ENCODE measurements at regions not wholly inside any gene's neighbourhood (a gene's known extent, or its start where the extent isn't known, plus 50 kb on each side); places are given as distances from the start of the nearest gene placed in this dataset.

DNA sequence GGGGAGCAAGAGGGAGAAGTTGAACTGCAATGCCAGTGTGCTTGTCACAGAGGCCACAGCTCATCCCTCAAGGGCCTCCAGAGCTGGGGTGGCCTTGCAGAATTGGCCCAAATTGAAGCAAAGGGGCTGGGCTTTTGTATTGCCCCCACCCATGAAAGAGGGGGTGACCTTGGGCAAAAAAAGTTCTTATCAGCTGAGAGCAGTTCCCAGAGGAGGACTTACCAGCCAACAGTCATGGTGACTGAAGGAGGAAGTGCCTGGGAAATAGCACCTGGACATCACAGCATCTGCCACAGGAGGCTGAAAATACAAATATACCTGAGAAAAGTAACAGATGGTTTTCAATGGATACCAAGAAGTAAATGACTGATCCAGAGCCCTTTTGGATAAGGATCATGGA is 262.4 kb downstream of the MID1IP1 start:
- DNase-seq, result no peak
- H3K4me3 ChIP-seq (ENCODE audit: low read depth in 2 of 2, low read length in 1 of 2), result no peak overlapping the region
- no peak for TF ChIP-seq TAF1 (IDR thresholded peaks at IDR 0.05; ENCODE audit: borderline replicate concordance, low read depth, low read length)
- TF ChIP-seq, protein P1, sequence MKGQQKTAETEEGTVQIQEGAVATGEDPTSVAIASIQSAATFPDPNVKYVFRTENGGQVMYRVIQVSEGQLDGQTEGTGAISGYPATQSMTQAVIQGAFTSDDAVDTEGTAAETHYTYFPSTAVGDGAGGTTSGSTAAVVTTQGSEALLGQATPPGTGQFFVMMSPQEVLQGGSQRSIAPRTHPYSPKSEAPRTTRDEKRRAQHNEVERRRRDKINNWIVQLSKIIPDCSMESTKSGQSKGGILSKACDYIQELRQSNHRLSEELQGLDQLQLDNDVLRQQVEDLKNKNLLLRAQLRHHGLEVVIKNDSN (IDR thresholded peaks at IDR 0.05; ENCODE audit: borderline replicate concordance, low read depth), result no peak
- TF ChIP-seq TEAD4 (IDR thresholded peaks at IDR 0.05; ENCODE audit: borderline replicate concordance, insufficient read depth), result no peak
- TF ChIP-seq, protein P2, sequence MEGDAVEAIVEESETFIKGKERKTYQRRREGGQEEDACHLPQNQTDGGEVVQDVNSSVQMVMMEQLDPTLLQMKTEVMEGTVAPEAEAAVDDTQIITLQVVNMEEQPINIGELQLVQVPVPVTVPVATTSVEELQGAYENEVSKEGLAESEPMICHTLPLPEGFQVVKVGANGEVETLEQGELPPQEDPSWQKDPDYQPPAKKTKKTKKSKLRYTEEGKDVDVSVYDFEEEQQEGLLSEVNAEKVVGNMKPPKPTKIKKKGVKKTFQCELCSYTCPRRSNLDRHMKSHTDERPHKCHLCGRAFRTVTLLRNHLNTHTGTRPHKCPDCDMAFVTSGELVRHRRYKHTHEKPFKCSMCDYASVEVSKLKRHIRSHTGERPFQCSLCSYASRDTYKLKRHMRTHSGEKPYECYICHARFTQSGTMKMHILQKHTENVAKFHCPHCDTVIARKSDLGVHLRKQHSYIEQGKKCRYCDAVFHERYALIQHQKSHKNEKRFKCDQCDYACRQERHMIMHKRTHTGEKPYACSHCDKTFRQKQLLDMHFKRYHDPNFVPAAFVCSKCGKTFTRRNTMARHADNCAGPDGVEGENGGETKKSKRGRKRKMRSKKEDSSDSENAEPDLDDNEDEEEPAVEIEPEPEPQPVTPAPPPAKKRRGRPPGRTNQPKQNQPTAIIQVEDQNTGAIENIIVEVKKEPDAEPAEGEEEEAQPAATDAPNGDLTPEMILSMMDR (IDR thresholded peaks at IDR 0.05), result no peak
- TF ChIP-seq FOSL2 (IDR thresholded peaks at IDR 0.05; ENCODE audit: borderline replicate concordance, low read depth), result no peak
- no peak for TF ChIP-seq GATA2 (CRISPR knock-in tag; IDR thresholded peaks at IDR 0.05)
- no peak for TF ChIP-seq ELF1 (IDR thresholded peaks at IDR 0.05)
- TF ChIP-seq, protein P3, sequence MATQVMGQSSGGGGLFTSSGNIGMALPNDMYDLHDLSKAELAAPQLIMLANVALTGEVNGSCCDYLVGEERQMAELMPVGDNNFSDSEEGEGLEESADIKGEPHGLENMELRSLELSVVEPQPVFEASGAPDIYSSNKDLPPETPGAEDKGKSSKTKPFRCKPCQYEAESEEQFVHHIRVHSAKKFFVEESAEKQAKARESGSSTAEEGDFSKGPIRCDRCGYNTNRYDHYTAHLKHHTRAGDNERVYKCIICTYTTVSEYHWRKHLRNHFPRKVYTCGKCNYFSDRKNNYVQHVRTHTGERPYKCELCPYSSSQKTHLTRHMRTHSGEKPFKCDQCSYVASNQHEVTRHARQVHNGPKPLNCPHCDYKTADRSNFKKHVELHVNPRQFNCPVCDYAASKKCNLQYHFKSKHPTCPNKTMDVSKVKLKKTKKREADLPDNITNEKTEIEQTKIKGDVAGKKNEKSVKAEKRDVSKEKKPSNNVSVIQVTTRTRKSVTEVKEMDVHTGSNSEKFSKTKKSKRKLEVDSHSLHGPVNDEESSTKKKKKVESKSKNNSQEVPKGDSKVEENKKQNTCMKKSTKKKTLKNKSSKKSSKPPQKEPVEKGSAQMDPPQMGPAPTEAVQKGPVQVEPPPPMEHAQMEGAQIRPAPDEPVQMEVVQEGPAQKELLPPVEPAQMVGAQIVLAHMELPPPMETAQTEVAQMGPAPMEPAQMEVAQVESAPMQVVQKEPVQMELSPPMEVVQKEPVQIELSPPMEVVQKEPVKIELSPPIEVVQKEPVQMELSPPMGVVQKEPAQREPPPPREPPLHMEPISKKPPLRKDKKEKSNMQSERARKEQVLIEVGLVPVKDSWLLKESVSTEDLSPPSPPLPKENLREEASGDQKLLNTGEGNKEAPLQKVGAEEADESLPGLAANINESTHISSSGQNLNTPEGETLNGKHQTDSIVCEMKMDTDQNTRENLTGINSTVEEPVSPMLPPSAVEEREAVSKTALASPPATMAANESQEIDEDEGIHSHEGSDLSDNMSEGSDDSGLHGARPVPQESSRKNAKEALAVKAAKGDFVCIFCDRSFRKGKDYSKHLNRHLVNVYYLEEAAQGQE (IDR thresholded peaks at IDR 0.05; ENCODE audit: low read depth, low read length), result no peak
- TF ChIP-seq MAX (IDR thresholded peaks at IDR 0.05; ENCODE audit: low read depth), result no peak
- TF ChIP-seq EP300 (IDR thresholded peaks at IDR 0.05; ENCODE audit: borderline replicate concordance in 1 of 2, low read depth in 1 of 2, low read length in 1 of 2), result no peak
- no peak for TF ChIP-seq TCF12 (IDR thresholded peaks at IDR 0.05)
- no peak for TF ChIP-seq MEF2A (IDR thresholded peaks at IDR 0.05; ENCODE audit: borderline replicate concordance, low read depth)
- TF ChIP-seq RAD21 (IDR thresholded peaks at IDR 0.05; ENCODE audit: low read length), result no peak
- TF ChIP-seq YY1 (IDR thresholded peaks at IDR 0.05; ENCODE audit: low read depth), result no peak
- TF ChIP-seq SMC3 (IDR thresholded peaks at IDR 0.05; ENCODE audit: low read depth, low read length), result no peak
- no peak for TF ChIP-seq FOXM1 (IDR thresholded peaks at IDR 0.05; ENCODE audit: low read depth)
- TF ChIP-seq NFIC (IDR thresholded peaks at IDR 0.05; ENCODE audit: borderline replicate concordance), result no peak
- TF ChIP-seq CHD2 (IDR thresholded peaks at IDR 0.05; ENCODE audit: low read length, partially characterized antibody), result no peak
- no peak for TF ChIP-seq SIN3A (IDR thresholded peaks at IDR 0.05; ENCODE audit: borderline replicate concordance, low read depth, low read length)
- POLR2A ChIA-PET, result no interaction called here
- H3K9ac ChIP-seq, result no peak overlapping the region
- H3K27ac ChIP-seq (ENCODE audit: low read depth in 2 of 2, low read length in 1 of 2), result no peak overlapping the region
- no peaks in the 10 kb centered on the region for H4K20me1 ChIP-seq (ENCODE audit: insufficient read depth)
- H3K9me2 ChIP-seq, result no peaks in the 10 kb centered on the region
- no peaks in the 10 kb centered on the region for H3F3A ChIP-seq (replicated peaks; ENCODE audit: insufficient read depth)
- H3K79me2 ChIP-seq (ENCODE audit: insufficient read depth), result no peaks in the 10 kb centered on the region
- peaks cover 0 to 4% of the 10 kb centered on the region in 2 experiments; a peak in 1 of 4 replicates for H3K4me1 ChIP-seq (ENCODE audit: control insufficient read depth in 1 of 2, insufficient read depth in 2 of 2, low read depth in 1 of 2, low read length in 1 of 2)
- H3K9me3 ChIP-seq, result no peaks in the 10 kb centered on the region
- no peak overlapping the region for H3K4me2 ChIP-seq
- CTCF ChIA-PET, result no interaction called here
- H2AFZ ChIP-seq (ENCODE audit: low read depth), result no peak overlapping the region
- H3K36me3 ChIP-seq (replicated peaks in 1 of 2; ENCODE audit: control insufficient read depth in 1 of 2, insufficient read depth in 2 of 2, low read length in 1 of 2), result no peaks in the 10 kb centered on the region
- H3K27me3 ChIP-seq (ENCODE audit: insufficient read depth), result no peaks in the 10 kb centered on the region; the same call in 1 of the 2 replicates
